ENCODE measurements at regions not wholly inside any gene's neighbourhood (a gene's known extent, or its start where the extent isn't known, plus 50 kb on each side); places are given as distances from the start of the nearest gene placed in this dataset.

DNA sequence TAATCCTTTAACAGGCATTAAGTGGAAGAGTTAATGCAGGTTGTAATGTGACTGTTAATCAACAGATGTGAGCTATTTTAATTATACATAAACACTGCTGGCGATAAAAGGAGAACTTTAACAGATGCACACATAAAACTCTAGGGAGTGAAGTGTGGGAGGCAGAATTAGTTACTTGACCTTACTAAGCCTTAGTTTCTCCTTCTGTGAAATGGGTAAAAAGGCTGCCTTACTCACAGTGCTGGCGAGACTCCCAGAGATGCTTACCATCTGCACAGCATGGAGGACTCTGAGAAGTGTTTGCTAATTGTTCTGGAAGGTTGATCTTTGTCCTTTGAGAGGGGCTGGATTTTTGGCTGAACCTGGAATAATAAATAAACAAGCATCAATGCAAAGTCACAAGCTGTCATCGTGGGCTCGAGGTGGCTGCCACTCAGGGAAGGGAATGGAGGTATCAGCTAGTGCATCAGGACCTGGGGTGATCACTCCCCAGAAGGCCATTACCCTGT, 58.6 kb upstream of the MPEG1 start:
- H3K4me1 ChIP-seq (ENCODE audit: control insufficient read depth, insufficient read depth, low read length), result no peaks in the 10 kb centered on the region
- DNase-seq (ENCODE audit: low read depth, low spot score) (no peak), ATAC-seq (no peak)
- H3K27ac ChIP-seq (ENCODE audit: low read length), result no peak overlapping the region
- ChIA-PET CTCF (no interaction called here), POLR2A (no interaction called here)
- TF ChIP-seq, protein P1, sequence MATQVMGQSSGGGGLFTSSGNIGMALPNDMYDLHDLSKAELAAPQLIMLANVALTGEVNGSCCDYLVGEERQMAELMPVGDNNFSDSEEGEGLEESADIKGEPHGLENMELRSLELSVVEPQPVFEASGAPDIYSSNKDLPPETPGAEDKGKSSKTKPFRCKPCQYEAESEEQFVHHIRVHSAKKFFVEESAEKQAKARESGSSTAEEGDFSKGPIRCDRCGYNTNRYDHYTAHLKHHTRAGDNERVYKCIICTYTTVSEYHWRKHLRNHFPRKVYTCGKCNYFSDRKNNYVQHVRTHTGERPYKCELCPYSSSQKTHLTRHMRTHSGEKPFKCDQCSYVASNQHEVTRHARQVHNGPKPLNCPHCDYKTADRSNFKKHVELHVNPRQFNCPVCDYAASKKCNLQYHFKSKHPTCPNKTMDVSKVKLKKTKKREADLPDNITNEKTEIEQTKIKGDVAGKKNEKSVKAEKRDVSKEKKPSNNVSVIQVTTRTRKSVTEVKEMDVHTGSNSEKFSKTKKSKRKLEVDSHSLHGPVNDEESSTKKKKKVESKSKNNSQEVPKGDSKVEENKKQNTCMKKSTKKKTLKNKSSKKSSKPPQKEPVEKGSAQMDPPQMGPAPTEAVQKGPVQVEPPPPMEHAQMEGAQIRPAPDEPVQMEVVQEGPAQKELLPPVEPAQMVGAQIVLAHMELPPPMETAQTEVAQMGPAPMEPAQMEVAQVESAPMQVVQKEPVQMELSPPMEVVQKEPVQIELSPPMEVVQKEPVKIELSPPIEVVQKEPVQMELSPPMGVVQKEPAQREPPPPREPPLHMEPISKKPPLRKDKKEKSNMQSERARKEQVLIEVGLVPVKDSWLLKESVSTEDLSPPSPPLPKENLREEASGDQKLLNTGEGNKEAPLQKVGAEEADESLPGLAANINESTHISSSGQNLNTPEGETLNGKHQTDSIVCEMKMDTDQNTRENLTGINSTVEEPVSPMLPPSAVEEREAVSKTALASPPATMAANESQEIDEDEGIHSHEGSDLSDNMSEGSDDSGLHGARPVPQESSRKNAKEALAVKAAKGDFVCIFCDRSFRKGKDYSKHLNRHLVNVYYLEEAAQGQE (IDR thresholded peaks at IDR 0.05; ENCODE audit: insufficient read depth in 1 of 2, low read depth in 2 of 2, low read length in 1 of 2), result no peak
- TF ChIP-seq TCF7L2 (IDR thresholded peaks at IDR 0.05; ENCODE audit: low read depth, low read length) (no peak), POLR2AphosphoS5 (IDR thresholded peaks at IDR 0.05; ENCODE audit: low read depth, low read length) (no peak), SIN3A (IDR thresholded peaks at IDR 0.05; ENCODE audit: borderline replicate concordance, insufficient read depth, low read depth, low read length) (no peak)
- TF ChIP-seq, protein P2, sequence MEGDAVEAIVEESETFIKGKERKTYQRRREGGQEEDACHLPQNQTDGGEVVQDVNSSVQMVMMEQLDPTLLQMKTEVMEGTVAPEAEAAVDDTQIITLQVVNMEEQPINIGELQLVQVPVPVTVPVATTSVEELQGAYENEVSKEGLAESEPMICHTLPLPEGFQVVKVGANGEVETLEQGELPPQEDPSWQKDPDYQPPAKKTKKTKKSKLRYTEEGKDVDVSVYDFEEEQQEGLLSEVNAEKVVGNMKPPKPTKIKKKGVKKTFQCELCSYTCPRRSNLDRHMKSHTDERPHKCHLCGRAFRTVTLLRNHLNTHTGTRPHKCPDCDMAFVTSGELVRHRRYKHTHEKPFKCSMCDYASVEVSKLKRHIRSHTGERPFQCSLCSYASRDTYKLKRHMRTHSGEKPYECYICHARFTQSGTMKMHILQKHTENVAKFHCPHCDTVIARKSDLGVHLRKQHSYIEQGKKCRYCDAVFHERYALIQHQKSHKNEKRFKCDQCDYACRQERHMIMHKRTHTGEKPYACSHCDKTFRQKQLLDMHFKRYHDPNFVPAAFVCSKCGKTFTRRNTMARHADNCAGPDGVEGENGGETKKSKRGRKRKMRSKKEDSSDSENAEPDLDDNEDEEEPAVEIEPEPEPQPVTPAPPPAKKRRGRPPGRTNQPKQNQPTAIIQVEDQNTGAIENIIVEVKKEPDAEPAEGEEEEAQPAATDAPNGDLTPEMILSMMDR (IDR thresholded peaks at IDR 0.05), result no peak
- no TSS peak for BruUV-seq (replicated peaks)
- H3K27me3 ChIP-seq (ENCODE audit: control insufficient read depth, insufficient read depth, low read length), result no peaks in the 10 kb centered on the region
- H3K4me3 ChIP-seq (ENCODE audit: low read depth in 2 of 2, low read length in 2 of 2), result no peak overlapping the region
- in situ Hi-C loops (cut with HindIII; ENCODE audit: low pct_unique_long_range_greater_than_20kb, low sequenced_read_pairs) (no loop called here), intact Hi-C loops (cut with micrococcal nuclease; ENCODE audit: unreplicated experiment) (no loop called here)
- no peaks in the 10 kb centered on the region for H3K9me3 ChIP-seq (ENCODE audit: control insufficient read depth, insufficient read depth, low read depth, low read length)
- H3K36me3 ChIP-seq (ENCODE audit: control insufficient read depth, insufficient read depth, low read length), result no peaks in the 10 kb centered on the region

DNA sequence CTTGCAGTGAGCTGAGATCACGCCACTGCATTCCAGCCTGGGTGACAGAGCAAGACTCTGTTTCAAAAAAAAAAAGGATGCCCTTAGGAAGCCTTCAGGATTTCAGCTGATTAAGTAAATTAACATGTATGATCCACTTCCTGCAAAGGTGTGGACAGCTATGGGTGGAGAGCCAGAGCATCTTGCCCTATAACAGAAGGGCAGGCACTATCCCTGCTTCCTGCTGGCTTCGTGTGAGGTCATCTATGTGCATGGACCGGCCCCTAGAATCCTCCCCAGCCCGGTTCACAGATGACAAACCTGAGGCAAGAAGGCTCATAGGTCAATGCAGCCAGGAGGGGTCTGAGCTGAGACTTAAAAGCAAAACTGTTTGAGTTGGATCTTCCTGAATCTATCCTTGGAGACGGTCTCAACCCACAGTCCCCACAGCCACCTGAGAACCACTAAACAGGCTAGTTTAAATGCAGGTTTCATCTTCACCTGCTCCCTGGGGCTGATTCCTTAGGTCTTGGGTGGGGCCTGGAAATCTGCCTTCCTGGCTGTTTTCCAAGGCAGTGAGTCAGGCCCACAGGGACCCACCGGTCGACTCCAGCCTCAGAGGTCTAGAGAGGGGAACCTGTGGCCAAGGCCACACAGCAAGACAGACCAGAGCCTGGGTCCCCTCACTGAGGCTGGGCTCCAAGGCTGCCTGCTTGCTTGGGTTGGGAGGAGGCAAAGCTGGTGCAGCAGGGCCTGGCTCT, 55.2 kb upstream of the MPEG1 start:
- H3K9me3 ChIP-seq (ENCODE audit: control insufficient read depth, insufficient read depth, low read depth, low read length), result no peaks in the 10 kb centered on the region
- no TSS peak for BruUV-seq (replicated peaks)
- no peaks in the 10 kb centered on the region for H3K36me3 ChIP-seq (ENCODE audit: control insufficient read depth, insufficient read depth, low read length)
- intact Hi-C loops (cut with micrococcal nuclease; ENCODE audit: unreplicated experiment) (loop anchor here (10.0 kb wide), 1 partner anchor 157 kb away; the partner anchor contains the start of gene OR5A2), in situ Hi-C loops (cut with HindIII; ENCODE audit: low pct_unique_long_range_greater_than_20kb, low sequenced_read_pairs) (no loop called here)
- no peaks in the 10 kb centered on the region for H3K4me1 ChIP-seq (ENCODE audit: control insufficient read depth, insufficient read depth, low read length)
- no peak overlapping the region for H3K27ac ChIP-seq (ENCODE audit: low read length)
- no peaks in the 10 kb centered on the region for H3K27me3 ChIP-seq (ENCODE audit: control insufficient read depth, insufficient read depth, low read length)
- no peak for ATAC-seq
- no peak for DNase-seq (ENCODE audit: low read depth, low spot score)
- TF ChIP-seq SIN3A (IDR thresholded peaks at IDR 0.05; ENCODE audit: borderline replicate concordance, insufficient read depth, low read depth, low read length), result no peak
- no peak for TF ChIP-seq POLR2AphosphoS5 (IDR thresholded peaks at IDR 0.05; ENCODE audit: low read depth, low read length)
- no peak for TF ChIP-seq TCF7L2 (IDR thresholded peaks at IDR 0.05; ENCODE audit: low read depth, low read length)
- TF ChIP-seq, protein P2 (IDR thresholded peaks at IDR 0.05), result no peak
- TF ChIP-seq, protein P1 (IDR thresholded peaks at IDR 0.05; ENCODE audit: insufficient read depth in 1 of 2, low read depth in 2 of 2, low read length in 1 of 2), result no peak
- H3K4me3 ChIP-seq (ENCODE audit: low read depth in 2 of 2, low read length in 2 of 2), result no peak overlapping the region
- POLR2A ChIA-PET, result no interaction called here
- CTCF ChIA-PET, result no interaction called here
